H1 (cell line): ENCODE measurements at regions not wholly inside any gene's neighbourhood (a gene's known extent, or its start where the extent isn't known, plus 50 kb on each side); places are given as distances from the start of the nearest gene placed in this dataset.

Experiments used
- BACH1 ChIP-seq: IDR thresholded peaks from 2 replicates; pipeline ENCODE4 v1.6.1; 2012; ENCODE audit warnings: low read length, improper control_type of control experiment
- CBX5 ChIP-seq: fragments of 300-800, 300-1000 bp; sonication (generic); IDR thresholded peaks from 2 replicates; pipeline ENCODE4 v1.7.1; 2016; ENCODE audit warnings: antibody characterized with exemption, low read length, low read depth
- CEBPB ChIP-seq: IDR thresholded peaks from 2 replicates; pipeline ENCODE4 v1.6.1; 2012; ENCODE audit warnings: low read depth, low read length
- CHD2 ChIP-seq: IDR thresholded peaks from 2 replicates; pipeline ENCODE4 v1.6.1; 2012; ENCODE audit warnings: low read length, improper control_type of control experiment
- EZH2 ChIP-seq: fragments of 200-600 bp; sonication (generic); IDR thresholded peaks from 2 replicates; pipeline ENCODE4 v1.7.1; 2012; ENCODE audit warnings: low read depth, mild to moderate bottlenecking, moderate library complexity, low read length, inconsistent platforms; ENCODE audit not compliant: severe bottlenecking
- KDM1A ChIP-seq: fragments of 200-600, 300-600 bp; sonication (generic); IDR thresholded peaks from 2 replicates; pipeline ENCODE4 v1.7.1; 2016; ENCODE audit warnings: mild to moderate bottlenecking, low read length, borderline replicate concordance
- MAFK ChIP-seq: IDR thresholded peaks from 2 replicates; pipeline ENCODE4 v1.6.1; 2012; ENCODE audit warnings: low read depth, mild to moderate bottlenecking, improper control_type of control experiment, low read length
- POLR2A ChIP-seq, 2 experiments: IDR thresholded peaks; 1 replicate in 1 of 2; 2 replicates in 1 of 2; pipeline ENCODE4 v1.6.1; 2011; ENCODE audit warnings: low read depth in 2 of 2, low read length in 2 of 2, mild to moderate bottlenecking in 2 of 2; ENCODE audit errors: control extremely low read depth in 1 of 2
- RNF2 ChIP-seq: fragments of 200-900, 300-1000 bp; sonication (generic); IDR thresholded peaks from 2 replicates; pipeline ENCODE4 v1.7.1; 2016; ENCODE audit warnings: borderline replicate concordance, low read depth, mild to moderate bottlenecking, antibody characterized with exemption, low read length; ENCODE audit not compliant: poor library complexity, severe bottlenecking; ENCODE audit errors: missing control alignments
- SP1 ChIP-seq: IDR thresholded peaks from 2 replicates; pipeline ENCODE4 v1.6.1; 2011; ENCODE audit warnings: low read depth, low read length
- SRF ChIP-seq: IDR thresholded peaks from 2 replicates; pipeline ENCODE4 v1.6.1; 2011; ENCODE audit warnings: mild to moderate bottlenecking, low read depth, low read length, moderate library complexity
- YY1 ChIP-seq: IDR thresholded peaks from 2 replicates; pipeline ENCODE4 v1.6.1; 2011; ENCODE audit warnings: low read depth, mild to moderate bottlenecking, low read length
- TF ChIP-seq, protein P1 (sequence below), 3 experiments: IDR thresholded peaks; 1 replicate in 2 of 3; 2 replicates in 1 of 3; pipeline versions ENCODE4 v1.5.1 to v1.6.1; 2011; ENCODE audit warnings: low read length in 3 of 3, mild to moderate bottlenecking in 3 of 3, inconsistent platforms in 2 of 3, low read depth in 1 of 3, moderate library complexity in 1 of 3; ENCODE audit not compliant: insufficient read depth in 1 of 3; ENCODE audit errors: control extremely low read depth in 1 of 3
- TF ChIP-seq, protein P2 (sequence below): IDR thresholded peaks from 2 replicates; pipeline ENCODE4 v1.6.1; 2011; ENCODE audit warnings: low read depth, mild to moderate bottlenecking, low read length; ENCODE audit not compliant: insufficient read depth

GRCh38 chr5:158320934-158321333 is 462.0 kb upstream of the CLINT1 start:
- TF ChIP-seq POLR2A (IDR thresholded peaks at IDR 0.05; ENCODE audit: control extremely low read depth in 1 of 2, low read depth in 2 of 2, low read length in 2 of 2) (no peak), YY1 (no peak), EZH2 (no peak), RNF2 (no peak), BACH1 (no peak), CHD2 (no peak), SP1 (no peak), SRF (no peak), CEBPB (no peak), MAFK (no peak), CBX5 (no peak), KDM1A (no peak)
- TF ChIP-seq, protein P1, sequence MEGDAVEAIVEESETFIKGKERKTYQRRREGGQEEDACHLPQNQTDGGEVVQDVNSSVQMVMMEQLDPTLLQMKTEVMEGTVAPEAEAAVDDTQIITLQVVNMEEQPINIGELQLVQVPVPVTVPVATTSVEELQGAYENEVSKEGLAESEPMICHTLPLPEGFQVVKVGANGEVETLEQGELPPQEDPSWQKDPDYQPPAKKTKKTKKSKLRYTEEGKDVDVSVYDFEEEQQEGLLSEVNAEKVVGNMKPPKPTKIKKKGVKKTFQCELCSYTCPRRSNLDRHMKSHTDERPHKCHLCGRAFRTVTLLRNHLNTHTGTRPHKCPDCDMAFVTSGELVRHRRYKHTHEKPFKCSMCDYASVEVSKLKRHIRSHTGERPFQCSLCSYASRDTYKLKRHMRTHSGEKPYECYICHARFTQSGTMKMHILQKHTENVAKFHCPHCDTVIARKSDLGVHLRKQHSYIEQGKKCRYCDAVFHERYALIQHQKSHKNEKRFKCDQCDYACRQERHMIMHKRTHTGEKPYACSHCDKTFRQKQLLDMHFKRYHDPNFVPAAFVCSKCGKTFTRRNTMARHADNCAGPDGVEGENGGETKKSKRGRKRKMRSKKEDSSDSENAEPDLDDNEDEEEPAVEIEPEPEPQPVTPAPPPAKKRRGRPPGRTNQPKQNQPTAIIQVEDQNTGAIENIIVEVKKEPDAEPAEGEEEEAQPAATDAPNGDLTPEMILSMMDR (IDR thresholded peaks at IDR 0.05; ENCODE audit: control extremely low read depth in 1 of 3, insufficient read depth in 1 of 3, low read depth in 1 of 3, low read length in 3 of 3) = no peak
- TF ChIP-seq, protein P2, sequence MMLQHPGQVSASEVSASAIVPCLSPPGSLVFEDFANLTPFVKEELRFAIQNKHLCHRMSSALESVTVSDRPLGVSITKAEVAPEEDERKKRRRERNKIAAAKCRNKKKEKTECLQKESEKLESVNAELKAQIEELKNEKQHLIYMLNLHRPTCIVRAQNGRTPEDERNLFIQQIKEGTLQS = no peak
